ENCODE measurements at regions not wholly inside any gene's neighbourhood (a gene's known extent, or its start where the extent isn't known, plus 50 kb on each side); places are given as distances from the start of the nearest gene placed in this dataset.

- no peak for DNase-seq
Measured at GRCh38 chr3:66692766-66693150, 191.9 kb upstream of the LRIG1 start.

- no peak for DNase-seq
Measured at GRCh38 chr3:66693461-66694031, 192.7 kb upstream of the LRIG1 start.

GRCh38 chr3:66702126-66702525 is 201.3 kb upstream of the LRIG1 start:
- no peak for DNase-seq

- peak in 3 of 4 experiments; percentile 5 to 51 (median 39) for DNase-seq
Measured at GRCh38 chr3:66703501-66703900, 202.7 kb upstream of the LRIG1 start.

GRCh38 chr3:66705076-66705475 is 204.3 kb upstream of the LRIG1 start:
- DNase-seq, result no peak

GRCh38 chr3:66706890-66707289 is 206.1 kb upstream of the LRIG1 start:
- DNase-seq, result no peak

- no peak for DNase-seq
Measured at GRCh38 chr3:66709532-66709931, 208.7 kb upstream of the LRIG1 start.

- DNase-seq, result no peak
Measured at GRCh38 chr3:66712210-66712609, 211.4 kb upstream of the LRIG1 start.

GRCh38 chr3:66713921-66714320 is 213.1 kb upstream of the LRIG1 start:
- no peak for DNase-seq

- DNase-seq, result no peak
Measured at GRCh38 chr3:66715806-66716205, 215.0 kb upstream of the LRIG1 start.

- no peak for DNase-seq
Measured at GRCh38 chr3:66717806-66718205, 217.0 kb upstream of the LRIG1 start.

- no peak for DNase-seq
Measured at GRCh38 chr3:66719796-66720356, 219.1 kb upstream of the LRIG1 start.

GRCh38 chr3:66720508-66720907 is 219.7 kb upstream of the LRIG1 start:
- no peak for DNase-seq

GRCh38 chr3:66722675-66723074 is 221.9 kb upstream of the LRIG1 start:
- DNase-seq, result peak; percentile 19 to 31 (median 22)

GRCh38 chr3:66723231-66723630 is 222.4 kb upstream of the LRIG1 start:
- DNase-seq, result peak in 2 of 4 experiments; percentile 11 to 13

- DNase-seq, result no peak
Measured at GRCh38 chr3:66729687-66730393, 229.0 kb upstream of the LRIG1 start.

GRCh38 chr3:66738625-66739365 is 238.0 kb upstream of the LRIG1 start:
- DNase-seq, result no peak

GRCh38 chr3:66740260-66740659 is 239.4 kb upstream of the LRIG1 start:
- DNase-seq, result no peak

- DNase-seq, result no peak
Measured at GRCh38 chr3:66744521-66744920, 243.7 kb upstream of the LRIG1 start.

GRCh38 chr3:66744986-66745385 is 244.2 kb upstream of the LRIG1 start:
- DNase-seq, result no peak

- no peak for DNase-seq
Measured at GRCh38 chr3:66747261-66747660, 246.4 kb upstream of the LRIG1 start.

- no peak for DNase-seq
Measured at GRCh38 chr3:66747696-66748095, 246.9 kb upstream of the LRIG1 start.

GRCh38 chr3:66748175-66748876 is 247.5 kb upstream of the LRIG1 start:
- DNase-seq, result no peak

All from suppressor macrophage (primary cell).